ENCODE measurements at regions not wholly inside any gene's neighbourhood (a gene's known extent, or its start where the extent isn't known, plus 50 kb on each side); places are given as distances from the start of the nearest gene placed in this dataset.

DNA sequence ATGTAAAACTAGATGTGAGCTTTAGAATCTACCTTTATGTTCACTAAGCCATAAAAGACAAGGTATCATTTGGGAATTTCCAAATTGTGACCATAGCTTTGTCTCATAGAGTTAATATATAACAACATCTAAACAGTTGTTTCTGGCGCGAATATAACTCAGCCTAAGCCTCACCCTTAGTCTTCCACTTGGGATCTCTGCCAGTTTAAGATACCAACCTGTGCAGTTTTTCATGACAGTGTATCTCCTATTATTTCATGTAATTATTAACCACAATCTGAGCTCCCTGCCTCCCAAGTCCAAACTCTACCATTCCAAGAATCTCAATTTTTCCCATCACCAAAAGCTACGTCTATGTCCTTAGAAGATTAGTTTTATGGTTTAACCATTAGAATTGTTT lies 572.5 kb upstream of the ISX start:
- TF ChIP-seq, protein P1, sequence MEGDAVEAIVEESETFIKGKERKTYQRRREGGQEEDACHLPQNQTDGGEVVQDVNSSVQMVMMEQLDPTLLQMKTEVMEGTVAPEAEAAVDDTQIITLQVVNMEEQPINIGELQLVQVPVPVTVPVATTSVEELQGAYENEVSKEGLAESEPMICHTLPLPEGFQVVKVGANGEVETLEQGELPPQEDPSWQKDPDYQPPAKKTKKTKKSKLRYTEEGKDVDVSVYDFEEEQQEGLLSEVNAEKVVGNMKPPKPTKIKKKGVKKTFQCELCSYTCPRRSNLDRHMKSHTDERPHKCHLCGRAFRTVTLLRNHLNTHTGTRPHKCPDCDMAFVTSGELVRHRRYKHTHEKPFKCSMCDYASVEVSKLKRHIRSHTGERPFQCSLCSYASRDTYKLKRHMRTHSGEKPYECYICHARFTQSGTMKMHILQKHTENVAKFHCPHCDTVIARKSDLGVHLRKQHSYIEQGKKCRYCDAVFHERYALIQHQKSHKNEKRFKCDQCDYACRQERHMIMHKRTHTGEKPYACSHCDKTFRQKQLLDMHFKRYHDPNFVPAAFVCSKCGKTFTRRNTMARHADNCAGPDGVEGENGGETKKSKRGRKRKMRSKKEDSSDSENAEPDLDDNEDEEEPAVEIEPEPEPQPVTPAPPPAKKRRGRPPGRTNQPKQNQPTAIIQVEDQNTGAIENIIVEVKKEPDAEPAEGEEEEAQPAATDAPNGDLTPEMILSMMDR (IDR thresholded peaks at IDR 0.05) = no peak
- TF ChIP-seq POLR2AphosphoS5 (IDR thresholded peaks at IDR 0.05) = no peak
- TF ChIP-seq POLR2A (IDR thresholded peaks at IDR 0.05) = no peak
- TF ChIP-seq EP300 (IDR thresholded peaks at IDR 0.05; ENCODE audit: low read depth) = no peak
- 37 to 57% methylated on average over 3 of the region's 3 CpGs for WGBS, 2 donors (ENCODE audit: low coverage in 1 of 2)
- no peaks in the 10 kb centered on the region for H3K36me3 ChIP-seq
- H3K4me3 ChIP-seq = no peak overlapping the region
- H3K27me3 ChIP-seq = no peaks in the 10 kb centered on the region
- intact Hi-C loops (cut with DNase I; ENCODE audit: low total_unique reads) = no loop called here
- H3K27ac ChIP-seq = no peak overlapping the region
- no peaks in the 10 kb centered on the region for H3K9me3 ChIP-seq
- DNase-seq = no peak
- no peaks in the 10 kb centered on the region for H3K4me1 ChIP-seq
- in situ Hi-C loops (cut with MboI; ENCODE audit: low pct_ligation_motif_present in 1 of 4, low pct_unique_long_range_greater_than_20kb in 1 of 4, low sequenced_read_pairs in 3 of 4) = no loop called here

DNA sequence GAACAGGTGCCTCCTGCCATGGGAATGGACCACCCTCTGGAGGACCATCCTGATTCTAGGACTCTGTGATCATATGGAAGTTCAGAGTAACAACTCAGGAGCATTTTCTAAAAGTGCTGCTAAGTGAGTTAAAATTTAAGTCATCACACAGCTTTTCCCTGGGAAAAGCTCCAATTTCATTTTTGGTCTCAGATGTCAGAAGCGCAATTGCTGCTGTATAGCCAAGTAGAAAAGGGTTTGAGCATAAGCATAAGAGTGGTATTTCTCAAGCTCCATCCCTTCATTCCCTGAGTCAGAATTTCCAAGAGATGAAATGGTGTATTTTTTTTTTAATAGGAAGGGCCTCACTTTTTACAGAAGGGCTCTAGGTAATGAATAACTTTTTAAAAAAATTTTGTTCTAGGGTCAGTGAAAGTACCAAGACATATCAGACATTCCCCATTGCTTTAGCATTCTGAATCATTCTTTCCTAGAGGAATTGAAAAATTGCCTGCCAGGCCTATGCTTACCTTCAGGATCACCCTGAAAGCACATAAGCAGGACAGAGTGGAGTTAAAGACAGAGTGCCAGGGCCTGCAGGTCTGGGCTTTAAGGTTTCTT lies 564.5 kb upstream of the ISX start:
- no peak for DNase-seq
- no peaks in the 10 kb centered on the region for H3K36me3 ChIP-seq
- intact Hi-C loops (cut with DNase I; ENCODE audit: low total_unique reads) (no loop called here), in situ Hi-C loops (cut with MboI; ENCODE audit: low pct_ligation_motif_present in 1 of 4, low pct_unique_long_range_greater_than_20kb in 1 of 4, low sequenced_read_pairs in 3 of 4) (no loop called here)
- H3K27me3 ChIP-seq = no peaks in the 10 kb centered on the region
- H3K27ac ChIP-seq = no peak overlapping the region
- no peak overlapping the region for H3K4me3 ChIP-seq
- WGBS, 2 donors (ENCODE audit: low coverage in 1 of 2) = 71 to 84% methylated on average over 1 of the region's 1 CpG
- H3K9me3 ChIP-seq = no peaks in the 10 kb centered on the region
- TF ChIP-seq, protein P1 (IDR thresholded peaks at IDR 0.05) = no peak
- TF ChIP-seq POLR2A (IDR thresholded peaks at IDR 0.05) = no peak
- no peak for TF ChIP-seq EP300 (IDR thresholded peaks at IDR 0.05; ENCODE audit: low read depth)
- no peak for TF ChIP-seq POLR2AphosphoS5 (IDR thresholded peaks at IDR 0.05)
- no peaks in the 10 kb centered on the region for H3K4me1 ChIP-seq

GRCh38 chr22:34502821-34503220 lies 563.1 kb upstream of the ISX start:
- H3K27ac ChIP-seq = no peak overlapping the region
- TF ChIP-seq POLR2A (IDR thresholded peaks at IDR 0.05) (no peak), POLR2AphosphoS5 (IDR thresholded peaks at IDR 0.05) (no peak), EP300 (IDR thresholded peaks at IDR 0.05; ENCODE audit: low read depth) (no peak)
- TF ChIP-seq, protein P1 (IDR thresholded peaks at IDR 0.05) = no peak
- no peaks in the 10 kb centered on the region for H3K27me3 ChIP-seq
- in situ Hi-C loops (cut with MboI; ENCODE audit: low pct_ligation_motif_present in 1 of 4, low pct_unique_long_range_greater_than_20kb in 1 of 4, low sequenced_read_pairs in 3 of 4) (no loop called here), intact Hi-C loops (cut with DNase I; ENCODE audit: low total_unique reads) (no loop called here)
- no peak for DNase-seq
- 44 to 50% methylated on average over 2 to 5 of the region's 5 CpGs for WGBS, 2 donors (ENCODE audit: low coverage in 1 of 2)
- H3K9me3 ChIP-seq = no peaks in the 10 kb centered on the region
- no peaks in the 10 kb centered on the region for H3K4me1 ChIP-seq
- H3K36me3 ChIP-seq = no peaks in the 10 kb centered on the region
- no peak overlapping the region for H3K4me3 ChIP-seq

DNA sequence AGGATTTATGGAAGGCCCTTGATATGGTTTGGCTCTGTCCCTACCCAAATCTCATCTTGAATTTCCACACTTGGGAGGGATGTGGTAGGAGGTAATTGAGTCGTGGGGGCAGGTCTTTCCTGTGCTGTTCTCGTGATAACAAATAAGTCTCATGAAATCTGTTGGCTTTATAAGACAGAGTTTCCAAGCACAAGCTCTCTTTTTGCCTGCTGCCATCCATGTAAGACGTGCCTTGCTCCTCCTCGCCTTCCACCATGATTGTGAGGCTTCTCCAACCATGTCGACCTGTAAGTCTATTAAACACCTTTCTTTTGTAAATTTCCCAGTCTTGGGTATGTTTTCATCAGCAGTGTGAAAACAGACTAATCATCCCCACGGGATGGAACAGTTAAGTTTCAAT lies 557.2 kb upstream of the ISX start:
- WGBS, 2 donors (ENCODE audit: low coverage in 1 of 2) = 49 to 73% methylated on average over 4 to 6 of the region's 6 CpGs
- H3K4me1 ChIP-seq = no peaks in the 10 kb centered on the region
- intact Hi-C loops (cut with DNase I; ENCODE audit: low total_unique reads) = no loop called here
- TF ChIP-seq, protein P1 (IDR thresholded peaks at IDR 0.05) = no peak
- TF ChIP-seq POLR2A (IDR thresholded peaks at IDR 0.05) = no peak
- TF ChIP-seq EP300 (IDR thresholded peaks at IDR 0.05; ENCODE audit: low read depth) = no peak
- no peak for TF ChIP-seq POLR2AphosphoS5 (IDR thresholded peaks at IDR 0.05)
- H3K9me3 ChIP-seq = no peaks in the 10 kb centered on the region
- H3K36me3 ChIP-seq = no peaks in the 10 kb centered on the region
- no peak overlapping the region for H3K27ac ChIP-seq
- H3K4me3 ChIP-seq = no peak overlapping the region
- H3K27me3 ChIP-seq = no peaks in the 10 kb centered on the region
- in situ Hi-C loops (cut with MboI; ENCODE audit: low pct_ligation_motif_present in 1 of 4, low pct_unique_long_range_greater_than_20kb in 1 of 4, low sequenced_read_pairs in 3 of 4) = no loop called here
- no peak for DNase-seq
